H1 (cell line): ENCODE measurements at regions not wholly inside any gene's neighbourhood (a gene's known extent, or its start where the extent isn't known, plus 50 kb on each side); places are given as distances from the start of the nearest gene placed in this dataset.

Source experiments
- CTCF ChIA-PET: fragments of 300-600 bp; sonication (Branson Sonifier 250); formaldehyde crosslinking; loops from one replicate; lab custom pipeline; 2021; ENCODE audit not compliant: partially characterized antibody; lab: Charles Lee
- POLR2A ChIA-PET: fragments of 300-600 bp; sonication (Branson Sonifier 250); formaldehyde crosslinking; loops from one replicate; lab custom pipeline; 2021; ENCODE audit warnings: inconsistent platforms; ENCODE audit not compliant: partially characterized antibody; lab: Charles Lee
- DNase-seq, 2 experiments: peaks; one replicate each; pipeline versions ENCODE4 v3.0.0 to v3.0.0-alpha.2; 2010 to 2022; ENCODE audit warnings: low spot score in 2 of 2, low read depth in 1 of 2, mixed read lengths in 1 of 2
- FAIRE-seq: peaks from 2 replicates; lab custom pipeline; 2011; peaks lifted over from hg19 to GRCh38; lab: Jason Lieb, UNC
- H2AFZ ChIP-seq: 2 replicates; pipeline ENCODE4 v1.8.1; 2012; ENCODE audit warnings: low read length, inconsistent platforms
- H2AK5ac ChIP-seq: 2 replicates; pipeline ENCODE4 v1.6.1; 2013; ENCODE audit warnings: low read depth, low read length
- H2BK120ac ChIP-seq: replicated peaks from 2 replicates; pipeline ENCODE3; 2013; ENCODE audit warnings: low read depth, low read length, inconsistent platforms
- H2BK12ac ChIP-seq: 2 replicates; pipeline ENCODE4 v1.6.1; 2013; ENCODE audit warnings: low read depth, low read length
- H2BK15ac ChIP-seq: 2 replicates; pipeline ENCODE4 v1.6.1; 2013; ENCODE audit warnings: low read length
- H2BK20ac ChIP-seq: 2 replicates; pipeline ENCODE4 v1.6.1; 2013; ENCODE audit warnings: low read length
- H2BK5ac ChIP-seq: 2 replicates; pipeline ENCODE4 v1.6.1; 2013; ENCODE audit warnings: low read depth, low read length
- H3K14ac ChIP-seq: 2 replicates; pipeline ENCODE4 v1.6.1; 2013; ENCODE audit warnings: inconsistent platforms; ENCODE audit not compliant: insufficient read length
- H3K18ac ChIP-seq: 2 replicates; pipeline ENCODE4 v1.6.1; 2013; ENCODE audit warnings: low read length; ENCODE audit errors: extremely low read depth
- H3K23ac ChIP-seq: 2 replicates; pipeline ENCODE4 v1.6.1; 2013; ENCODE audit warnings: inconsistent platforms; ENCODE audit not compliant: insufficient read length
- H3K23me2 ChIP-seq: 2 replicates; pipeline ENCODE4 v1.6.1; 2013; ENCODE audit warnings: low read depth, low read length
- H3K27ac ChIP-seq: 2 replicates; pipeline ENCODE4 v1.6.1; 2011; ENCODE audit warnings: low read depth, low read length, inconsistent platforms
- H3K27me3 ChIP-seq, 4 experiments: replicated peaks in 1 of 4; 1 replicate in 1 of 4; 2 replicates in 3 of 4; pipeline versions ENCODE4 v1.6.1 to v1.8.1; 2011 to 2013; ENCODE audit warnings: low read length in 3 of 4, mild to moderate bottlenecking in 3 of 4, inconsistent platforms in 2 of 4, mixed read lengths in 2 of 4, moderate library complexity in 1 of 4; ENCODE audit not compliant: control insufficient read depth in 3 of 4, insufficient read depth in 3 of 4; ENCODE audit errors: extremely low read depth in 1 of 4
- H3K36me3 ChIP-seq, 4 experiments: 2 replicates each; pipeline versions ENCODE4 v1.6.1 to v1.8.1; 2011 to 2013; ENCODE audit warnings: mild to moderate bottlenecking in 4 of 4, low read length in 3 of 4, moderate library complexity in 2 of 4, control low read depth in 1 of 4, inconsistent platforms in 1 of 4; ENCODE audit not compliant: insufficient read depth in 4 of 4, control insufficient read depth in 2 of 4
- H3K4ac ChIP-seq: replicated peaks from 2 replicates; pipeline ENCODE3; 2013; ENCODE audit warnings: low read length, low read depth, mixed read lengths, inconsistent platforms; ENCODE audit not compliant: insufficient read length
- H3K4me1 ChIP-seq, 4 experiments: replicated peaks in 1 of 4; 1 replicate in 1 of 4; 2 replicates in 3 of 4; pipeline versions ENCODE4 v1.6.1 to v1.8.1; 2011 to 2013; ENCODE audit warnings: low read length in 3 of 4, inconsistent platforms in 2 of 4, mixed read lengths in 1 of 4; ENCODE audit not compliant: insufficient read depth in 4 of 4, control insufficient read depth in 3 of 4
- H3K4me2 ChIP-seq, 2 experiments: 2 replicates each; pipeline versions ENCODE4 v1.6.1 to v1.8.1; 2011 to 2013; ENCODE audit warnings: low read depth in 2 of 2, low read length in 2 of 2, control low read depth in 1 of 2, inconsistent platforms in 1 of 2, mild to moderate bottlenecking in 1 of 2; ENCODE audit not compliant: insufficient read depth in 1 of 2
- H3K4me3 ChIP-seq, 4 experiments: fragments of 200-600, 300-600 bp in 1 of 4; sonication (generic), shearing (Covaris generic), sonication (Bioruptor Twin) in 1 of 4; 2 replicates each; pipeline versions ENCODE4 v1.5.1 to v1.8.1; 2011 to 2016; ENCODE audit warnings: low read length in 4 of 4, low read depth in 3 of 4, control low read depth in 2 of 4, inconsistent platforms in 2 of 4, mild to moderate bottlenecking in 2 of 4, mixed read lengths in 1 of 4, moderate library complexity in 1 of 4; ENCODE audit not compliant: insufficient read depth in 2 of 4; ENCODE audit errors: extremely low read depth in 1 of 4
- H3K56ac ChIP-seq: replicated peaks from 2 replicates; pipeline ENCODE3; 2013; ENCODE audit warnings: low read depth, mild to moderate bottlenecking, mixed read lengths, low read length, inconsistent platforms; ENCODE audit not compliant: insufficient read length
- H3K79me1 ChIP-seq: 2 replicates; pipeline ENCODE4 v1.6.1; 2013; ENCODE audit warnings: low read depth, low read length, control low read depth
- H3K79me2 ChIP-seq, 2 experiments: 2 replicates each; pipeline versions ENCODE4 v1.6.1 to v1.8.1; 2012 to 2013; ENCODE audit warnings: low read length in 2 of 2, mild to moderate bottlenecking in 2 of 2, inconsistent platforms in 1 of 2; ENCODE audit not compliant: insufficient read depth in 2 of 2, control insufficient read depth in 1 of 2
- H3K9ac ChIP-seq, 4 experiments: replicated peaks in 1 of 4; 1 replicate in 1 of 4; 2 replicates in 3 of 4; pipeline versions ENCODE4 v1.6.1 to v1.8.1; 2011 to 2013; ENCODE audit warnings: low read depth in 3 of 4, low read length in 3 of 4, control low read depth in 2 of 4, mild to moderate bottlenecking in 2 of 4, moderate library complexity in 2 of 4, inconsistent platforms in 1 of 4; ENCODE audit errors: extremely low read depth in 1 of 4
- H3K9me3 ChIP-seq, 2 experiments: 2 replicates each; pipeline versions ENCODE4 v1.6.1 to v1.8.1; 2012 to 2013; ENCODE audit warnings: mild to moderate bottlenecking in 2 of 2, moderate library complexity in 2 of 2, control low read depth in 1 of 2, inconsistent platforms in 1 of 2, low read depth in 1 of 2, low read length in 1 of 2, mixed read lengths in 1 of 2; ENCODE audit not compliant: insufficient read depth in 2 of 2
- H4K20me1 ChIP-seq, 2 experiments: replicated peaks in 1 of 2; 2 replicates each; pipeline versions ENCODE3 to v1.8.1; 2011 to 2013; ENCODE audit warnings: inconsistent platforms in 2 of 2, low read length in 2 of 2, mild to moderate bottlenecking in 1 of 2; ENCODE audit not compliant: insufficient read depth in 2 of 2, control insufficient read depth in 1 of 2
- H4K5ac ChIP-seq: 2 replicates; pipeline ENCODE4 v1.6.1; 2013; ENCODE audit warnings: low read length, low read depth, mixed read lengths, inconsistent platforms; ENCODE audit not compliant: insufficient read length
- H4K8ac ChIP-seq: 2 replicates; pipeline ENCODE4 v1.8.0; 2013; ENCODE audit warnings: mild to moderate bottlenecking, moderate library complexity, low read length, inconsistent platforms; ENCODE audit not compliant: insufficient read depth; ENCODE audit errors: extremely low read depth
- H4K91ac ChIP-seq: replicated peaks from 2 replicates; pipeline ENCODE3; 2013; ENCODE audit warnings: low read length, mixed read lengths, inconsistent platforms; ENCODE audit not compliant: insufficient read length
- CBX8 ChIP-seq: fragments of 300-800, 300-1000 bp; sonication (generic); IDR thresholded peaks from 2 replicates; pipeline ENCODE4 v1.7.1; 2016; ENCODE audit warnings: low read depth, low read length, borderline replicate concordance
- E2F6 ChIP-seq: IDR thresholded peaks from 2 replicates; pipeline ENCODE4 v1.6.1; 2012; ENCODE audit warnings: inconsistent platforms
- GABPA ChIP-seq: IDR thresholded peaks from 2 replicates; pipeline ENCODE4 v1.6.1; 2011; ENCODE audit warnings: mild to moderate bottlenecking, low read length, moderate library complexity, borderline replicate concordance; ENCODE audit not compliant: insufficient read depth
- GTF2F1 ChIP-seq: IDR thresholded peaks from 2 replicates; pipeline ENCODE4 v1.6.1; 2012; ENCODE audit warnings: low read depth, low read length, improper control_type of control experiment, borderline replicate concordance
- HDAC6 ChIP-seq: IDR thresholded peaks from one replicate; pipeline ENCODE4 v1.7.1; 2012; ENCODE audit warnings: low read depth, mild to moderate bottlenecking, inconsistent platforms, low read length, moderate library complexity
- KDM4A ChIP-seq: IDR thresholded peaks from one replicate; pipeline ENCODE4 v1.7.1; 2012; ENCODE audit warnings: low read depth, mild to moderate bottlenecking, moderate library complexity, low read length, inconsistent platforms; ENCODE audit not compliant: severe bottlenecking
- KDM5A ChIP-seq: fragments of 200-600 bp; IDR thresholded peaks from 2 replicates; pipeline ENCODE4 v1.7.1; 2012; ENCODE audit warnings: mild to moderate bottlenecking, low read length, inconsistent platforms, mixed read lengths
- SAP30 ChIP-seq: fragments of 300-600 bp; sonication (generic); IDR thresholded peaks from 2 replicates; pipeline ENCODE4 v1.7.1; 2012; ENCODE audit warnings: low read length, moderate library complexity, mild to moderate bottlenecking, inconsistent platforms; ENCODE audit not compliant: insufficient read depth, insufficient replicate concordance
- SIX5 ChIP-seq: IDR thresholded peaks from 2 replicates; pipeline ENCODE4 v1.6.1; 2011; ENCODE audit warnings: mild to moderate bottlenecking, low read depth, low read length
- SP1 ChIP-seq: IDR thresholded peaks from 2 replicates; pipeline ENCODE4 v1.6.1; 2011; ENCODE audit warnings: low read depth, low read length
- SP4 ChIP-seq: IDR thresholded peaks from 2 replicates; pipeline ENCODE4 v1.6.1; 2012; ENCODE audit warnings: low read length, inconsistent platforms
- SRF ChIP-seq: IDR thresholded peaks from 2 replicates; pipeline ENCODE4 v1.6.1; 2011; ENCODE audit warnings: mild to moderate bottlenecking, low read depth, low read length, moderate library complexity
- TAF1 ChIP-seq: IDR thresholded peaks from 2 replicates; pipeline ENCODE4 v1.6.1; 2011; ENCODE audit warnings: mild to moderate bottlenecking, low read depth, low read length
- TBP ChIP-seq: IDR thresholded peaks from 2 replicates; pipeline ENCODE4 v1.6.1; 2011; ENCODE audit warnings: low read depth, low read length, improper control_type of control experiment
- TCF12 ChIP-seq: IDR thresholded peaks from 2 replicates; pipeline ENCODE4 v1.6.1; 2011; ENCODE audit warnings: low read depth, mild to moderate bottlenecking, low read length
- WGBS, 2 experiments: shearing (Covaris generic) in 1 of 2; methylation state at CpG; one replicate each; pipeline versions ENCODE4 v1.1.6 to v1.1.7; 2013 to 2015; ENCODE audit warnings: low lambda C conversion rate in 2 of 2, mixed read lengths in 2 of 2, inconsistent platforms in 1 of 2, low coverage in 1 of 2, missing lambda C conversion rate in 1 of 2; ENCODE audit not compliant: insufficient replicate concordance in 2 of 2, insufficient coverage in 1 of 2, insufficient read length in 1 of 2; ENCODE audit errors: extremely low coverage in 1 of 2, missing lambda C conversion rate in 1 of 2; 5-methylcytosine and 5-hydroxymethylcytosine counted together

- Histone ChIP-seq H4K8ac (no peak overlapping the region), H2BK15ac (no peak overlapping the region), H3K4me3 (no peak overlapping the region), H4K5ac (no peak overlapping the region), H2AFZ (no peak overlapping the region), H3K18ac (no peak overlapping the region), H3K4me2 (no peak overlapping the region), H3K23ac (no peak overlapping the region), H3K56ac (no peak overlapping the region), H3K36me3 (no peaks in the 10 kb centered on the region), H3K9ac (no peak overlapping the region), H2BK120ac (no peak overlapping the region), H3K14ac (no peak overlapping the region), H2BK20ac (no peak overlapping the region), H3K79me2 (no peaks in the 10 kb centered on the region), H3K9me3 (peaks cover 58 to 61% of the 10 kb centered on the region in 2 experiments), H4K91ac (no peak overlapping the region), H2AK5ac (no peak overlapping the region), H3K27me3 (no peaks in the 10 kb centered on the region), H3K79me1 (no peaks in the 10 kb centered on the region), H3K23me2 (no peaks in the 10 kb centered on the region), H3K27ac (no peak overlapping the region), H3K4ac (no peak overlapping the region), H3K4me1 (no peaks in the 10 kb centered on the region), H2BK5ac (no peak overlapping the region), H2BK12ac (no peak overlapping the region), H4K20me1 (no peaks in the 10 kb centered on the region)
- FAIRE-seq (no peak), DNase-seq (no peak)
- ChIA-PET CTCF (no interaction called here), POLR2A (no interaction called here)
- whole genome bisulfite sequencing, 2 experiments: 72% methylated on average over 4 of the region's 4 CpGs; no CpG with 5 or more reads in 1 of the 2 experiments
- TF ChIP-seq TCF12 (no peak), CBX8 (no peak), SP1 (no peak), TBP (no peak), SAP30 (no peak), HDAC6 (no peak), GTF2F1 (no peak), SIX5 (no peak), SP4 (no peak), SRF (no peak), GABPA (no peak), KDM5A (no peak), KDM4A (no peak), TAF1 (no peak), E2F6 (no peak)
These were observed 1103.0 kb downstream of the CBLN2 start for GRCh38 chr18:71441156-71441555.
